Stimulated activated CD8-positive, alpha-beta memory T cell treated with anti-CD3 and anti-CD28 coated beads, Interleukin-15, amount 100 ng/mL, for 24 hours (primary cell): ENCODE measurements at regions not wholly inside any gene's neighbourhood (a gene's known extent, or its start where the extent isn't known, plus 50 kb on each side); places are given as distances from the start of the nearest gene placed in this dataset.

Experiments used
- DNase-seq: peaks from one replicate; pipeline ENCODE4 v3.0.0-alpha.2; 2020; ENCODE audit warnings: low read depth

DNA sequence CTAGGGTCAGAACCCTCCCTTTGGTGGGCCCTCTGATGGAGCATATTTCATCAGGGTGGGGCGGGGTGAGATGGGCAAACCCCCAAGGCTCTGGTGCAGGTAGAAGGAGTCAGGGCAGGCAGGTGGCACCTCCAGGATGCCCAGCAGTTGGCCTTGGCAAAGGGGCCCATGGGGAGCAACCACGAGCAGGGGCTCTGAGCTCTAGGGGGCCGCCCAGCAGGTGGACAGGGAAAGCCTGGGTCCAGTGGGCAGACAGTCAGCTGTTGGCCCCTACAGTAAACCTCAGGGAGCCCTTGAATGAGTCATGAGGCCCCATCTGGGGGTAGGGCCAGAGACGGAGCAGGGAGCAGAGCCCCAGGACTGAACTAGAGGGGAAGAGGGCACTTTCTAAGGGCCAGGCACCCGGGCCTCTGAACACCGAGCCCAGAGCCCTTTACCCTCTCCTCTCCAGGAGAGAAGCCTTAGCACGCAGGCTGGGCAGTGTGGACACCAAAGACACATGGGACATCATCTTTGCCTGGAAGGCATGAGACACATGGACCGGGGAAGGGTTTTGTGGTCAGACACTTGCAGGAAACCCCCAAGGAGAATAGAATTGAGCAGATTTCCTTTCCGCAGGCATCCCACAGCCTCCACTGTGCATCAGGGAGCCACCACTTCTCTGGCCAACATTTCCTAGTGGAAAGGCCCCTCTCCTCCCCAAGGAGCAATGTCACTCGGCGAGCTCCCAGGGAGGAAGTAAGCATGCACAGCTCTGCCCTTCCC, 257.3 kb downstream of the GLI2 start:
- DNase-seq = no peak

DNA sequence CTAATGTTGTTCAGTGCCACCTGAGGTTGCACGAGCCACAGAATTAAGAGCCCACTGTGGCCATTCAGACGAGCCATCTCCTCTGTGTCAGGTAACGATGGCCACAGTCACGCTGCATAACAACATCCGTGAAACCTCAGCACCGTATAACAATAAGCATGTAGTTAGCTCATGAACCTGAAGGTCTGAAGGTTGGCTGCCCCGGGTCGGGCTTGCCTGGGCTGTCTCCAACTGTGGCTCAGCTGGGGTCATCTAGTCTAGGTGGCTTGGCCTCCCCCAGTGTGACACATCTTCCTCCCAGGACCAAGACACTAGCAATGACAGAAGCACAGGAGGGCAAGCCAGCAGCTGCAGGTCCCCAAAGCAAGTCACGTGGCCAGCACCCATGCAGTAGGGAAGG, 258.0 kb downstream of the GLI2 start:
- DNase-seq = no peak

DNA sequence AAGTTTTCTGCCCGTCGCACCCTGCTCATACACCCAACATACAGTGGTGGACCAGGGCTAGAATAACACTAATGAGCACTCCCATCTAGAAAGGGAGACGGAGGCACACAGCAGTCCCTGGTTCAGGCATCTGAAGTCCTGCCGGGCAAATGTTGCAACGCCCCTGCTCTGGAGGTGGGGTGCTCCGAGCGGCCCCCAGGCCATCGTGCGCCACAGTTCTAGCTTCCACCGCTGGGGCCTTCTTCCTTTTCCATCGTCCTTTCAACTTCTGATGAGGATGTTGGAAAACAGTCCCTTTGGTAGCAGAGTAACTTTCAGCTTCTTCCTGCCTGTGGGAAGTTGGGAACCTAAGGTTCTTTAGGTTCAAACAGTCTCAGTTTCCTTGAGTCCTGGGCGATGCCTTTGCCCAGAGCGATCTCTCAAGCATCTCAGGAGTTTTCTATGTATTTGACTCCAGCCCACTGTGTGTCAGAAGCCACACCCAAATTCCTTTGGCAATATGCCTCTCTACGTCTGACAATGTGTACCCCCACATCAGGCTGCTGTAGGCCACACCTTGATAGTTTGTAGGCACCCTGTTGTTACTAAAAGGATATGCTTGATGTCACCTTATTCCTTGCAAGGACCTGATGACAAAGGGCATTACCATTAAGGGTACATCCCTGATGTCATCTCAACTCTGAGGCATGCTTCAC, 258.8 kb downstream of the GLI2 start:
- DNase-seq = no peak

DNA sequence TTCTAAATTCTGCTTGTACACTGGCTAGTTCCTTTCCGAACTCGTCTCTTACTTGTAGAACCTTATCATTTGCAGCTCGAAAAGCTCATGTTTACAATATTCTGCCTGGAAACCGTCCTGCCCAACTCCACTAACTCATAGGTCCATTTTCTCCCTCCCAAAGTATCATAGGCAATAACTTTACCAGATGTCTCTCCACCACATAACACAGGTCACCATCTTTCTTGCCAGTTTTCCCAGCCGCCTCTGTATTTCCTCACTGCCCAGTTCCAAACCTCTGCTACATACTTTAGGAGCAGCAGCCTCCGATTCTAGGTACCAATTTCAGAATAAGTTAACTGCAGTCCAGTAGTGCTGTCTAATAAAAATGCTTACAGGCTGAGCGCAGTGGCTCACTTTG, 259.5 kb downstream of the GLI2 start:
- no peak for DNase-seq

DNA sequence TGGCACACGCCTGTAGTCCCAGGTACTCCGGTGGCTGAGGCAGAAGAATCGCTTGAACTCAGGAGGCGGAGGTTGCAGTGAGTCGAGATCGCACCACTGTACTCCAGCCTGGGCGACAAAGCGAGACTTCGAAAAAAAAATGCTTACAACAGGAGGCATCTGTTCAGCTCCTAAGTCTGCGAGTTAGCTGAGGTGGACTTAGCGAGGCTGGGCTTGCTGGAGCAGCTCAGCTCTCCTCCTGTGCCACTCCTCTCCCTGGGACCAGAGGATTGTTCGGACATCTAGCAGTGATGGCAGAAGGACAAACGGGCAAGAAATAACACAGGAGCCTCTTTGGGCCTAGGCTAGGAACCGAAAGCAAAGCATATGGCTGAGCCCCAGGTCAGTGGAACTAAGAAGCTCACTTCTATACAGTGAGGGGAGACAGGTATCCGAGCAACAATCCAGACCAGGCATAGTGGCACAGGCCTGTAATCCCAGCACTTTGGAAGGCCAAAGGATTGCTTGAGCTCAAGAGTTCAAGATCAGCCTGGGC, 260.1 kb downstream of the GLI2 start:
- DNase-seq = no peak

DNA sequence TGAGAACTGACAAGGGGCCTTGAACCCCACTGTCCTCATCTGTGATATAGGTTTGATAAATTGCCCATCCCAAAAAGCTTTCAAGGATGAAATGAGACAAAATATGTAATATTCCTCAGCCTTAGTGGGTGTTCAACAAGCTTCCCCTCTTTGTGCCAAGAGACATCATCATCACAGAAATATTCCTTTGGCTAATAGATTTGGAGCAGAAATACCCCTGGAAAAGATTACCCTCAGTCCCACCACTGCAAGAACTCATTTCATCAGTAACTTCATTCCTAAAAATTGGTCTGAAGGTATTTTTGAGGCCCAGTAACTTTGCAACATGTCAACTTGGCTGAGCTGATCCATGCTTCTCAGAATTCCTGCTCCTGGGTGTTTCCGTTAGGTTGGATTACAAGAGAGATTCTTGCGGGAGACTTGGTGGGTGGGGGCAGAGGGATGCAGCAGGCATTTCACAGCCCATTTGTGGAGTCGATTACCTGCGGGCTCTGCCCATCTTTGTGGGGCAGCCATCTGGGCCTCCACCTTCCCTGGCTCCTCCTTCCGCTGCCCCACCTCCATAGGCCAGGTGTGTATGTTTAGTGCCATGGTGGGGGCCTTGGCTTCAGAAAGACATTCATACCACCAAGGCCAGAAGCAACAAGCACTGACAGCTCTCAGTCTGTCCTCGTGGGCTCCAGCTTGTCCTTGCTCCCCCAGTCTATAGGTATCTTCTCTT, 263.9 kb downstream of the GLI2 start:
- no peak for DNase-seq

DNA sequence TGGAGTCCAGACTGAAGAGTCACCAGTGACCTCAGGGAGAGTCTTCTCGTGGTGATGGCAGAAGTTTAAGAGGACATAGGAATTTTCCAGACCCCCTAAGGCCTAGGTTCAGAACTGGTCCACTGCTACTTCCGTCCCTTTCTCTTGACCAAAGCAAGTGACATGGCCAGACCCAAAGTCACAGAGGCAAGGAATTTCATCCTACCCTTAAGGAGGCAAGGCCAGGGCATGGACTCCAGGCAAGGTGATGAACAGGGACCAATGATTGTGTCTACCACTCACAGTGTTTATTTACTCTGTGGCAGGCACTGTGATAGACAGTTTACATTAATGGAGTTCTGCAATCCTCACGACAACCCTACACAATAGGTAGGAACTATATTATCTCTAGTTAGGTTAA, 265.1 kb downstream of the GLI2 start:
- no peak for DNase-seq

DNA sequence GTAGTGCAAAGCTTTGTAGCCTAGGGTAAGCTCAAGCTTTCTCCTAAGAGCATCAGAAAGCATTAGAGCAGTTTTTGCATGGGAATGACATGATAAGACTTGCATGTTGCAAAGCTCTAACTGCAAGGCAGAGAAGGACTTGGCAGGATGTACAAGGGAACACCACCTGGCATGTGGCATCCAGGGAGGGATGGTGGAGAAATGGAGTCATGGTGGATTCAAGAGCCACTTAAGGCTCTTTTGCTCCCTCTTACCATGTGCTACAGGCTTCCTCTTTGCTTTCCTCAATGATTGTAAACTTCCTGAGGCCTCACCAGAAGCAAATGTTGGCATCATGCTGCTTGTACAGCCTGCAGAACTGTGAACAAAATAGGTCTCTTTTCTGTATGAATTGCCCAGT, 266.0 kb downstream of the GLI2 start:
- DNase-seq = no peak

DNA sequence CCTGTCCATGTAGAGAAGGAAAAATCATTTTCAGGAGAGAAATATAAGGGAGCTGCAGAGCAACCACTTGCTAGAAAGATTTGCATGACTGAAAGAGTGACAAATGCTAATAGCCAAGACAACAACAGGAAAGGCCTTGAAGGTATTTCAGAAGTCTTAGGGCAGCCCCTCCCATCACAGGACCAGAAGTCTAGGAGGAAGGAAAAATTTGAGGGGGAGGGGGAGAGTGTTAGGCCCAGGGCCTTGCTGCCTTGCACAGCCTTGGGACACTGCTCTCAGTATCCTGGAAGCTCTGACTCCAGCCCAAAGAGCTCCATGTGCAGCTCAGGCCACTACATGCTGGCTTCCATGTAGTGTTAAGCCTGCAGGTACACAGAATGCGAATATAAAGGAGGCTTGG, 266.9 kb downstream of the GLI2 start:
- DNase-seq = no peak

DNA sequence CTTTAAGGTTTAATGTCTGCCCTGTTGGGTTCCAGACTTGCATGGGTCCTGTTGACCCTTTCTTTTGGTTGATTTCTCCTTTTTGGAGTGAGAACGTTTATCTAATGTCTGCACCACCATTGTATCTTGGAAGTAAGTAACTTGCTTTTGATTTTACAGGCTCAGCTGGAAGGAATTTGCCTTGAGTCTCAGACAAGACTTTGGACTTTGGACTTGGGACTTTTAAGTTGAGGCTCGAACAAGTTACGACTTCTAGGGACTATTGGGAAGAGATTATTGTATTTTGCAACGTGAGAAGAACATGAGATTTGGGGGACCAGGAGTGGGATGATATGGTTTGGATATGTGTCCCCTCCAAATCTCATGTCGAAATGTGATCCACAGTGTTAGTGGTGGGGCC, 267.7 kb downstream of the GLI2 start:
- no peak for DNase-seq

DNA sequence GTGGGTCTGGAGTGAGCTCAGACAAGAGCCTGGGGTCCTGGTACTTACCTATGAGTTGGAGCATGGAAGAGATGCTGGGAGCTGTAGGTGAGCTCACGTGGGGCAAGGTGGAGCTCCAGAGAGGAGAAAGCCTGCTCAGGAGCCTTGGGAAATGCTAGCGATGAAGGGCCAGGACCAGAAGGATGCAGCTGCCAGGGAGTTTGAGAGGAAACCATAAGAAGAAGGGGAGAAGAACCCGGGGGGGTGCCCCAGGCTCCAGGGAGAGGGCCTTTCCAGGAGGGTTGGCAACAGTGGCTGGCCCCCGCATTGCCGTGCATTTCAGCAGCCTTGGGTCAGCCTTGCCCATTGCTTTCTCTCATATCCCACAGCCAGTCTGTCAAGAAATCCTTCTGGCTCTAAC, 268.7 kb downstream of the GLI2 start:
- no peak for DNase-seq

DNA sequence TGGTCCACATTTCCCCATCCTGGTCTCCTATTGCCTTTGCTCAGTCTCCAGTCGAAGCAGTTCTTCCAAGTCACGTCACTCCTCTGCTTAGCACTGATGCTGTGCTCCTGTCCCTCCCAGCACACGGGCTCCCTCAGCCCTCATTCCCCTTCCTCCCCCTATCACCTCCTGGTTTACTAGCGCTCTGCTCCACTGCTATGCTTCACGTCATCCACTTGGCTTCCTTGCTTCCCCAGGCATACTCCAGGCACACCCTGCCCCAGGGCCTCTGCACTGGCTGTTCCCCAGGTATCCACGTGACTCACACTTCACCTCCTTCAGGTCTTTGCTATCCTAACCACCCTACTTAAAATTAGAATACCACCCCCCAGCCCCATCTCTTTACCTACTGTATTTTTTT, 269.3 kb downstream of the GLI2 start:
- no peak for DNase-seq

DNA sequence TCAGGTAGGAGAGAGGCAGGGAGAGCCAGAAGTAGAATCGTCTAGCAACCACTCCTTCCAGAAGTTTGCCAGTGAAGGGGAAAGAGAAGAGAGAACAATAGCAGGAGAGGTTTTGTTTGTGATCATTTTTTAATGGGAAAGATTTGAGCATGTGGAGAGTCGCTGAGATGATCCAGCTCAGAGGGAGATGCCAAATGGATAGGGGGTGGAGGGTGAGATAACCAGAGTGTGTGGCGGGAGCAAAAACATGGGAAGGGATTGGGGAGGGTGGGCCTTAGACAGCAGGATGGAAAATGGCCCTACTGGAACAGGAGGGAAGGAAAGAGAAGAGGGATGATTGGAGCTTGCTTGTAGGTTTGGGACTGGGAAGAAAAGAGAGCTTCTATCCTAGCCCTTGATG, 269.8 kb downstream of the GLI2 start:
- DNase-seq = no peak

DNA sequence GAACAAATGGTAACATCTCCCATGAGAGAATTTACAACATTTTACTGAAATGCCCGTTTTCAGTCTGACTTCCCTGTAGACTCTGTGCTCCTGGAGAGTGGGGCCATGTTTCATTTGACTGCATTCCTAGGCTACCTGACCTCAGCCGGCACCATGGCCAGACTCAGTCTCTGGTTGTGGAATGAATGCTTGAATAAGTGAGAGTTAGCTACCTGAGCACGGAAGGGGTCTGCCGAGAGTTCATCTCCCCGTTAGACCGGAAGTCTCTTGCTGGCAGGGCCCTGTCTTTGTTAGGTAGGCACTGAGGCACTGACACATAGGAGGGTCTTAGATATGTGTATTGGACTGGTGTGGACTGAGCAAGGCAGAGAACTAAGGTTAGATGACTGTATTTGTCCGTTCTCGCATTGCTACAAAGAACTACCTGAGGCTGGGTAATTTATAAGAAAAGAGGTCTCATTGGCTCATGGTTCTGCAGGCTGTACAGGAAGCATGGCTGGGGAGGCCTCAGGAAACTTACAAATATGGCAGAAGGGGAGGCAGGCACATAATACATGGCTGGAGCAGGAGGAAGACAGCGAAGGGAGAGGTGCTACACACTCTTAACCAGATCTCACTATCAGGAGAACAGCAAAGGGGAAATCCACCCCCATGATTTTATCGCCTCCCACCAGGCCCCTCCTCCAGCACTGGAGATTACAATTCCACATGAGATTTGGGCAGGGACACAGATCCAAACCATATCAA, 271.2 kb downstream of the GLI2 start:
- DNase-seq = no peak

DNA sequence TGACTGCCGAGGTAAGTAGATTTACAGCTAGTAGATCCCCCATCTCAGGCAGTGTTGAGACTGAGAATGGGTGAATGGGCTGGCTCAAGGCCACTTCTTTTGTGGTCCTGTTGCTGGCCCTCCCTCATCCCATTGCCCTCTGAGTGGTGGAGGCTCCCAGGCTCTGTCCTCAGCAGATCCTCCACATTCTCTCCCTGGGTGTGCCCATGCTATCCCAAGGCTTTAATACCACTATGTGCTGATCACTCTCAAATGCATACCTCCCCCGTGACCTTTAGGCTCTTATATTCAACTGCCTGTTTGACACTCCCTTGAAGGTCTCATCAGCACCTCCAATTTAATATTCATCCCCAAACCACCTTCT, 271.8 kb downstream of the GLI2 start:
- no peak for DNase-seq

DNA sequence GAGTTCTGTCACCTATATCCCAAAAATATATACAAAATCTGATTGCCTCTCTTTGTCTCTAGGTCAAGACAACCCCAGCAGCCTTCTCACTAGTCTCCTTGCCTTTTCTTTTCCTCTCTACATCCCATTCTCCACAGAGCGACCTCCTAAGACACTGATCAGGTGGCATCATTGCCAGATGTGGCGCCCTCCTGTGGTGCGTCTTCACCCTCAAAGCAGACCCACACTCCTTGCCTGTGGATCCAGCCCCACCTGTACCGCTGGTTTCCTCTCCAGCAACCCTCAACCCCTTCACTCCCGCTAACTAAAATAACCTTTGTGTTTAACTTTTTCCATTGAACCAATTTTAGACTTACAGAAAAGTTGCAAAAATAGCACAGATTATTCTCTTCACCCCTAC, 273.3 kb downstream of the GLI2 start:
- DNase-seq = no peak

DNA sequence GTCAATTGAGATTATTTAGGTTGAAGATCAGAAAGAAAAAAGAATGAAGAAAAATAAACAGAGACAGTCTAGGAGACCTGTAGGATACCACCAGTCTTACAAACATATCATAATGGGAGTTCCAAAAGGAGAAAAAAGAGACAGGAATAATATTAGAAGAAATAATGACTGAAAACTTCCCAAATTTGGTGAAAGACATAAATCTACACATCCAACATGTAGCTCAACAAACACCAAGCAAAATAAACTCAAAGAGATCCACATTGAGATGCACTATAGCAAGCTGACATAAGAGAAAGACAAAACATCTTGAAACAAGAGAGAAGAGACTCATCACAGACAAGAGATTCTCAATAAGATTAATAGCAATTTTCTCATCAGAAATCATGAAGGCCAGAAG, 274.0 kb downstream of the TFCP2L1 start:
- DNase-seq = no peak

DNA sequence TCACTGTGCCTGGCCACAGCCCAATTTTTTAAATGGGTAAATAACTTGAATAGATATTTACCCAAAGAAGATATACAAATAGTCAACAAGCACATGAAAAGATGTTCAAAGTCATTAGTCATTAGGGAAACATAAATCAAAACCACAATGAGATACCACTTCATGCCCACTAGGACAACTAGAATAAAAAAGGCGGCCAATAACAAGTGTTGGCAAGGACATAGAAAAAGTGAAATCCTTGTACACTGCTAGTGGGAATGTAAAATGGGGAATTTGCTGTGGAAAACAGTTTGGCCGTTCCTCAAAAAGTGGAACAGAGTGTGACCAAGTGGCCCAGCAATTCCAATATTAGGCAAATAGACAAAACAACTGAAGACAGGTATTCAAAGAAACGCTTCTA, 270.1 kb downstream of the TFCP2L1 start:
- no peak for DNase-seq

DNA sequence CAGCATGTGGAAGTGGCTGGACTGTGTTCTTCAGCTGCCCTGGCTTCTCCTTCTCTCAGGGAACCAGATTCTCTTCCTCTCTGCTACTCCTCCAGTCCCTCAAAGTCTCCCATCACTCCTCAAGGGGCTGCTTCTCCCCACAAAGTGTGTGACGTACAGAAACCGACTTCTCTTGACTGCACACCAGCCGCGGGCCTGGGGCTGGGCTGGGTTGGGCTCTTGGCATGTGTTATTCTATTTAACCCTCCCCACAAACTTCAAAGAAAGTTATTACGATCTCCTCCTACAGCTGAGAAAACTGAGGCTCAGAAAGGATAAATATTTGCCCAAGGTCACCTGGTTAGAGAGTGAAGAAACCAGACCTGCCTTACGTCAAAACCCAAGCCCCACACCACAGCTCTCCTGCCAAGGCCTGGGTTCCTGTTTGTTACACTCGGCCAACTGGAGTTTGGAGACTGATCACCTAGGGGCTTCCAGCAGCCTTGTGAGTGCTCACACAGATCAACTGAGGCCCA, 269.0 kb downstream of the TFCP2L1 start:
- DNase-seq = no peak

DNA sequence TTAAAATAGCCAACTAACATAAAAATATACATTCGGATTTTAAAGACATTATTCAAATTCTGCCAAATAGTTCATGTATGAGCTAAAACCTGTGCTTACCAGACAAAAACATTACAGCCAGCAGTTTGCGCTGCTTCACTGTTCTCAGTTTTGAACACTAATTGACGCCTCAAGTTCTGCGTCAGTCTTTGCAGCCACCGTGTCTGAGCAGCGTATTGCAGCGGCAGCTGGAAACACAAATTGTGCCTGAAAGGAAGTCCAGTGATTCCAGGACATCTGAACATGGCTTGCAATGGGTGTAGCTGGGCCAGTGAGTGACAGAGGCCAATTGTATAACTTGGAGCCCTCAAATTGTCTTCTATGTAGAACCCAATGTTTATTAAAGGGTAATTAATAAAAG, 267.6 kb downstream of the TFCP2L1 start:
- no peak for DNase-seq

DNA sequence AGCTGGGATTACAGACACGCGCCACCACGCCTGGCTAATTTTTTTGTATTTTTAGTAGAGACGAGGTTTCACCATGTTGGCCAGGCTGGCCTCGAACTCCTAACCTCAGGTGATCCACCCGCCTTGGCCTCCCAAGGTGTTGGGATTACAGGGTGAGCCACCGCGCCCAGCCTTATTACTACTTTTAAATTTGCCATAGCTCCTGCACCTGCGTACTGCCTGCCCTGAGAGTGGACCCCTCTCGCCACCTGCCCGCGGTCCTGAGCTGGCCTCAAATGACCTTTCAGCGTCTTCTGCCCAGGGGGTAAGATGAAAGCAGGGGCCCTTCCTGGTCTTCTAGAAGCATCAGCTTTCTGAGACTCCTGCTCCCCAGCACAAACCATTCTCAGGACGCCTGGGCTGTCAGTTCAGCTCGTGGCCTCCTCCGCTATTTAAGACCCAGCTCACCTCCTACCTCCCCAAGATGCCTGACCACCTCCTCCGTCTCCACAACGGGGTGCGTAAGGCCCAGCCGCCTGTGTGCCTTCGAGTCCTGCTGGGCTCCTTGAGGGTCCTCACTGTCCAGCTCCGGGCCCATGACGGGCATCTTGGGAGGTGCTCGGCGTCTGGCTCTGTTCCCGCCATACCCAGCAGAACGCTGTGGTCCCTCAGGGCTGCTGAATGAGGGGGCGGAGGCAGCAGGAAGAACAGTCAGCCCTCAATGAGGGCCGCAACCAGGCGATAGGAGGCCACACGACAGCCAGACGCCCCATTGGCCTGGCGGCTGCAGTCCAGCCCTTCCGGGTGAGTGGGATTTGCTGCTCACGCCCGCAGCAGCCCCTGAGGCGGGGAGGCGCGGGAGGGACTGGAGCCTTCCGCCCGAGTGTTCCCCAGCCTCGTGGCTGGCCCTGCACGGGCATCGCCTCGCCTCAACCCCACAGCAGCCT, 266.6 kb downstream of the TFCP2L1 start:
- no peak for DNase-seq
